HG03571 (cell line): ENCODE measurements at regions not wholly inside any gene's neighbourhood (a gene's known extent, or its start where the extent isn't known, plus 50 kb on each side); places are given as distances from the start of the nearest gene placed in this dataset.

Experiments
- ATAC-seq: cut with Tn5 transposase; IDR thresholded peaks from one replicate; pipeline ENCODE4 v1.9.1; 2021; ENCODE audit not compliant: unreplicated experiment

- ATAC-seq: no peak
These were observed 327.5 kb upstream of the TENM4 start for GRCh38 chr11:79768343-79768742.

GRCh38 chr11:79762279-79762921 lies 321.6 kb upstream of the TENM4 start:
- no peak for ATAC-seq

DNA sequence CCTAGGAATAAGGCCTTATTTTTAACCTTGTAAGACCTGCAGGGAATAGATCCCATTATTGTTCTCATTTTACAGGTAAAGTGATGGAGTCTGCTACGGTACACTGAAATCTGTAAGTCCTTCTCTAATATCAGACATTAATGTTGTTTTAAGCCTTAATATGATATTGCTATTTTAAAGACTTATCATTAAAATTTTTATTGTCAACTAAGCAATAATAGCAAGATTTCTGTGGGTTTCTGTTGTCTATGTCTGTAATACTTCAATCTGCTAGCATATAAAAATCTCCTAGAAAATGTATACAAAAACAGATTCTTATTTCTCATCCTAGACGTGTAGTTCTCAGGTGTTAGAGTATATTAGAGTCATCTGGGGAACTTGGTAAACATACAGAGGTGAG lies 317.5 kb upstream of the TENM4 start:
- no peak for ATAC-seq

GRCh38 chr11:79747406-79747805 lies 306.6 kb upstream of the TENM4 start:
- no peak for ATAC-seq

DNA sequence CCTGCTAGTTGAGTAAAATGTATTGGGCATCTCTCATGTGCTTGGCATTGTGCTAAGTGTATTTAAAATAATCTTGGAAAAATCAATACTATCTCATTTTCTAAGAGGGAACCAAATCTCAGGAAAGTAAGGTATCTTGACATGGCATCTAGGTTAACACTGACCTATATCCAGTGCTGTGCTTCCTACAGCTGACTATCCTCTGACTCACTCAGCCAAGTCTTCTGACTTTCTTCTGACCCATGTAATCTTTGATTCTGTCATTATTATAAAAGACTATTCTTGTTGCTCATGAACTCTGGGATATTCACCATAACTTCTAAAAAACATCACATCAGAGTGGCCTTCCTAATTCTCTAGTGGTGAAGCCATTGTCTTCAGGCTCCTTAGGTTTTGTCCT lies 304.1 kb upstream of the TENM4 start:
- no peak for ATAC-seq

- no peak for ATAC-seq
These were observed 301.3 kb upstream of the TENM4 start for GRCh38 chr11:79742176-79742575.

- no peak for ATAC-seq
These were observed 298.8 kb upstream of the TENM4 start for GRCh38 chr11:79739591-79739990.

GRCh38 chr11:79727221-79727620 lies 286.4 kb upstream of the TENM4 start:
- ATAC-seq: no peak

DNA sequence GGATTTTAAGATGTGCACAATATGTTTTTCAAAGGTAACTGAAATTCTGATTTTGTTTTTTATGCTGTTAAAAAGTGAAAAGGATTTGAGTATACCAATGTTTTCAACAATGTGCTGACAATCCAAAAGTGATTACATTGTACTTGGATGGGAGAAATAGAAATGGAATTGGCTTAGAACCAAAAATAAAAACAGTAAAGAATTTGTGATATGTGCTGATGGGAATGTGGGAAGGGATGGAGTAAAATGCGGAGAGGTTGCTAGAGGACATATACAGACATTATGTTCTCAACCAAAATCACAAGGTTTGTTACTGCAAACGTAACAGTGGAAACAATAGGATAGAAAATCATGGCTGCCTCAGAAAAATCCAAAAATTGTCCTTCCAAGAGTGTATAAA lies 279.3 kb upstream of the TENM4 start:
- ATAC-seq: no peak

GRCh38 chr11:79708319-79708932 lies 267.6 kb upstream of the TENM4 start:
- ATAC-seq: no peak

DNA sequence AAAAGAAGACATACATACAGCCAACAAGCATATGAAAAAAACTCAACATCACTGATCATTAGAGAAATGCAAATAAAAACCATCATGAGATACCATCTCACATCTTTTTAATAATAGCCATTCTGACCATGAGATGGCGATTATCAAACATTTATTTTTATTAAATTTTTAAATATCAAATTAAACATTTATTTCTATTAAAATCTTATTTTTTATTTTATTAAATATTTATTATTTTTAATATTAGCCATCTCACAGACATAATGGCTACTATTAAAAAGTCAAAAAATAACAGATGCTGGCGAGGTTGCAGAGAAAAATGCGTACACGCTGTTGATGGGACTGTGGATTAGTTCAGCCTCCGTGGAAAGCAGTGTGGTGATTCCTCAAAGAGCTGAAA lies 264.8 kb upstream of the TENM4 start:
- no peak for ATAC-seq

DNA sequence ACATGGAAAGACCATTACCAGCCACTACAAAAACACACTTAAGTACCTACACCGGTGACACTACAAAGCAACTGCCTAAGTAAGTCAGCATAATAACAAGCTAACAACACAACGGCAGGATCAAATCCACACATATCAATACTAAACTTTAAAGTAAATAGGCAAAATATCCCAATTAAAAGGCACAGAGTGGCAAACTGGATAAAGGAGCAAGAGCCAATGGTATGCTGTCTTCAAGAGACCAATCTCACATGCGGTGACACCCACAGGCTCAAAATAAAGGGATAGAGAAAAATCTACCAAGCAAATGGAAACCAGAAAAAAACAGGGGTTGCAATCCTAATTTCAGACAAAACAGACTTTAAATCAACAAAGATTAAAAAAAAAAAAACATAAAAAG lies 261.5 kb upstream of the TENM4 start:
- ATAC-seq: no peak

DNA sequence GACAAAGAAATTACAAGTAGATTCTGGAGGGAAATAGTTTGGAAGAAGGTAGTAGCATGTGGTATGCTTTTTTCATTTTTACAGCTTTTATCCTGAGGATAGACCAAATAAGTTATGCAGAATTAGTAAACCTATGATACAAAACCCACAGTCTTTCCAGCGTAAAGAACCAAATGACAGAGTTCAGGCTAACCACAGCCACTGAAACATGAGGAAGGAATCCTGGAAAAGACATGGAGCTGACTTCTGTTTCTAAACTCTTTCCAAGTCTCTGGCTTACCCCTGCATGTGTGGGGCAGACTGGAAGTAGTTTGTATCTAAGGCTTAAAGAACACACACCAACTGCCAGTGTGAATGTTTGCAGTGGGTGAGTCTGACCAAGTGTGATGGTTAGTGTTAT lies 258.4 kb upstream of the TENM4 start:
- no peak for ATAC-seq

DNA sequence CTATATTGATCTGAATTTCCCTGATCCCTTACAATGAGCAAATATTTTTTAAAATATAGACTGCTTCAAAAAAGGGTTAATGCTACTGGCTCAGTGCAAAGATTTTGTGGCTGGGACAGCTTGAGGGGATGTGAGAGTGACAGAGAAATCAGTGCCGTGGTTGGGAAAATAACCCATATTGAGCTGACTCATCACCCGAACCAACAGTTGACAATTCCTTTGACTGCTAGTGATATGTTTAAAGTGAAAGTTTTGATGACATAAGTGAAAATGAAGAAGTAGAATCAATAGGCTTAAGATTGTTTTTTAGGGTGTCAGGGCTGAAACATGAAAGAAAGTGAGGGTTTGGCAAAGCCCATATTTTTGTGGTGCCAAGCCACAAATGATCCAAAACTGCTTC lies 257.1 kb upstream of the TENM4 start:
- ATAC-seq: no peak

- no peak for ATAC-seq
These were observed 253.5 kb upstream of the TENM4 start for GRCh38 chr11:79694368-79694767.

GRCh38 chr11:79691445-79691844 lies 250.6 kb upstream of the TENM4 start:
- ATAC-seq: no peak

DNA sequence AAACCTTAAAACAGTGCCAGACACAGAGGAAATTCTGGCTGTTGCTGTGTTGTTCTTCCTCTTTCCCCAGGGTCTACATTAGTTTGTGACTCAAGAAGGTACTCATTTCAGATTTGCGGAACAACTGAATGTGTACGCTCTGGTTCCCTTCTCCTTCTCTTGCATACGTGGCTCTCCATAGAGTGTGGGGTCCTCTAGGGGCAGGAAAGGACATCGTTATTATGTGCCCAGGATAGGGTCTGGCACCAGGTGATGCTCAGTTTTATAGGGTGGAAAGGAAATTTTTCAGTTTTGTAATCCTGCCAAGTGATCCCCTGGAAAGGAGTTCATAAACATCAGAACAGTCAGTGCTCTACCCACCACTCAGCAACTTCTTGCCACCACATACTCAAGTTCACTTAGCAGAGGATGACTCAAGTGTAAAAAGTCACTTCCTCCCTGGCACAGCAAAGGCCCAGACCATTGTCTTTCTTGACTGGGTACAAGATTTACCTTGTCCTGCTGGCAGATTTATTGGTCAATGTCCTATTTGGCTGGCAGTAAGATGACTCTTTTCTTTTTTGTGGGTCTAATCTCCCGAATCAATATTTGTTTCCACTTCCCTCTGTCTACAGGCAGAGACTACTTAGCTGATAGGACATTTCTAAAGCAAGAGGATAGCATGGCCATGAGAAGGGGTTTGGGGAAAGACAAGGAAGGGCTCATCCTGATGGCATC lies 246.0 kb upstream of the TENM4 start:
- ATAC-seq: no peak

DNA sequence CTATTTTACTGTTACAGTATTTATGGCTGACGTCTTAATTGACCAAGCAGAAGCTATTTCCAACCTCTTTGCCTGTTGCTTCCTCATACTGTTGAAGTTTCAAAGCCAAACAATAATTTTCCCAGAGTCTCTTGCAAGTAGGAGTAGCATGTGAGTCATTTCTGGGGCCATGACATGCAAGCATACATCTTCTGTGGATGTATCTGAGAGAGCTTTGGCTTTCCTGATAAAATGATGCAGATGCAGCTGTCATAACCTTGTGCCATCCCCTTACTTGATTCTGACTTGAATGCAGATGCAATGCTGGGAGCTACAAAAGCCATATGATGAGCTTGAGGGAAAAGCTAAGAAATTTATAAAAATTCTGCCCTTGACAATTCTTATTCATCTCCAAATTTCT lies 243.1 kb upstream of the TENM4 start:
- ATAC-seq: no peak

DNA sequence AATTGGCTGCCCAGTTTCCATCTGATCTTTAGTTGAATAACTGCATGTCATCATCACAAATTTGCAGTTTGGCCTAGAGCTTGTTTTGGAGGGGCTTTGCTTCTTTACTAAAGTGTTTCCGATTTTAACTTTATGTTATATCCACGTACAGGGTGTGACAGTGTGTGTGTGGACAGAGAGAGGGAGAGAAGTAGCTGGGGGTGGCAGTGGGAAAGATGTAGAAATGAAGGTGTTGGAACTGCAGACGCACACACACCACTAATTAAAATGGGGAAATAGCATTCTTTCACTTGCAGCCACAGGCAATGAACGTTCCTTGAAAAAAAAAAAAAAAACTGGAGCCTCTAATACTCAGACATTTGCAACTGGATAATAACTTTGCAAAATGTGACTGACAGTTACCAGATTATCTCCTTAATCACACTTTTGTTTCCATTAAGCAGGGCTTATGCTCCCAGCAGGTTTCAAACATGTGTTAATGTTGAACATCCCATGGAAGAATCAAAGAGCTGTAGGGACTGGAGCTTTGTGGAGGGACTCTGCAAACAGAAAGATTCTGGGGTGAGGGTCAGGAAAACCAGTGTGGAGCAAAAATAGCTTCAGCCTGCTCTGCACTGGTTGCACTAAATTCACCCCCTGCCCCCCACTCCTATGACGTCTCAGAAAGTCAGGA lies 238.1 kb upstream of the TENM4 start:
- ATAC-seq: no peak

- no peak for ATAC-seq
These were observed 235.6 kb upstream of the TENM4 start for GRCh38 chr11:79676396-79676795.

DNA sequence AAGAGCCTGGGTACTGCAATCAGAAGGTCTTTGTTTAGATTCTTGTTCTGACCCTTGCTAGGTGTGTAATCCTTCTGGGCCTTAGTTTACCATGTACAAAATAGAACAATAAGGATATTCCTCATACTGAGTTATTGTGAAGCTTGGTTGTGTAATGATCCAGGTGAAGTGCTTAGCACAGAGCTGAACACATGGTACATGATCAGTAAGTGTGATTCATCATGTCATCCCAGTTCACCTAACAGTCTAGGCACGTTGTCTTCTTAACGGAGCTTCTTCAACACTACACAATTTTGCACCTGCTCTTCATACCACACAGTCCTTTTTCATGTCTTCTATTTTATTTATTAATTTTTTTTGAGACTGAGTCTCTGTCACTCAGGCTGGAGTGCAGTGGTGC lies 234.3 kb upstream of the TENM4 start:
- ATAC-seq: no peak

GRCh38 chr11:79672786-79673185 lies 232.0 kb upstream of the TENM4 start:
- no peak for ATAC-seq
